GM21619 (cell line): ENCODE measurements at regions not wholly inside any gene's neighbourhood (a gene's known extent, or its start where the extent isn't known, plus 50 kb on each side); places are given as distances from the start of the nearest gene placed in this dataset.
"Not testable (repeated sequence)": the region's sequence is repeated elsewhere in the genome, so short reads cannot be mapped to it uniquely, and the experiment has no call there.

Source experiments
- ATAC-seq: cut with Tn5 transposase; IDR thresholded peaks from one replicate; pipeline ENCODE4 v1.9.1; 2021; ENCODE audit not compliant: unreplicated experiment

DNA sequence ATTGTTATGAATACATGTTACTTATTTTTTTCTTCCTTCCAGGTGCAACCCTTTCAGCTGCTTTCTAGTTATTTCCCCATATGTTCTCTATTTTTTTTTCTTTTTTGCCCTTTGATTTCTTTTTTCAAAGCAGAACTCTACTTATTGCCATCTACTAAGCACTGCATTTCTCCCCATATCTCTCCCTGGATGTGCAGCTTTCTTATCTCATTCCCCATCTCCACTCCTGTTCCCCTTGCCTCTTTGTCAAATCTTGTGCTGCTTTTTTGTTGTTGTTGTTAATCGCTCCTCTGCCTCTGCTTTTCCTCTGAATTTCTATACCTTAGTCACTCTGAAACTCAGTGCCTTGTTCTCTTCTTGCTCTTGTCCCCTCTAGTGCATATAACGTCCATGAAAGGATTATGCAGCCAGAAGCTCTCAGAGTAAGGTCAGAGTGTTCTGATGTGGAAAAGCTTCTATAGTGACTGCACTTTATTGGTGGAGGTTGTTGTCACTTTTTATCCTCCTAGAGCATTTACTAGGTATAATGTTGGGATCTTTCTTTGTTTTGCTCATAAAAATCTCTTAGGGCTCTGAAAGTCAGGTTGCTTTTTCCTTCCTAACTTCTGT lies 51.1 kb upstream of the JADE1 start:
- ATAC-seq, result no peak

DNA sequence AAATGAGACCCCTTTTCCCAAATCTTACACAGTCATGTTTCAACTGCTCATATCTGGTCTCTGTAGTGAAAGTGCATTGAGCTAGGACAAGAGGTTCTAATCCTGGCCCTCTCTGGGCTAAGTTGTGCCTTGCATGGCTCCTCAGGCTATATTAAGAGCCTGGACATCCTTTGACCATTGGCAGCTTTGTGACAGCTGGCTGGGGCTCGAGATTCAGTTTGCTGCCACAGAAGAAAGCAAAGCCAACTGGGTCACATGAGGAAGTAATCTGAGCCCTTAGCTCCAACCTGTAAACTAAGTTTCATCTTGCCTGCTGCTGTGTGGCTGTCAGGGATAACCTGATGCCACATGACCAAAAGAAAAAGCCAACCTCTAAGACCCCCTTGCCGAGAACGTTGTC lies 51.8 kb upstream of the JADE1 start:
- no peak for ATAC-seq

DNA sequence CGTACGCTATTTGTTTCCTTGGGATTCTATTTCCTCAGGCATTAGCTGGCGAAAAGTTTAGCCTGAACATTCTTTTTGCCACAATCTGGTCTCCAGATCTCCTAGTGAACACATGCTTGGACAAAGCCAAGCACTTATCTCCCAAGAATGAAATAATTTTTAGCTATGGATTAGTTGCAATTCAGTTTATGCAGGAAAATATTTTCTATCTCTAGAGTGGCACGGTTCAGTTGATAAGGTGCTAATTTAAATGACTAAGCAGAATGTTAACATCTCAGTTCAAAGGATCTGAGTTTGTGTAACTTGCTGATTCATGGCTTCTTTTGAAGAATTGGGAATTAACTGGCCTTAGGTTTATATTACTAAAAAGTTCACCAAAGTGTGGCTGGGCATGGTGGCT lies 58.1 kb upstream of the JADE1 start:
- ATAC-seq, result no peak

DNA sequence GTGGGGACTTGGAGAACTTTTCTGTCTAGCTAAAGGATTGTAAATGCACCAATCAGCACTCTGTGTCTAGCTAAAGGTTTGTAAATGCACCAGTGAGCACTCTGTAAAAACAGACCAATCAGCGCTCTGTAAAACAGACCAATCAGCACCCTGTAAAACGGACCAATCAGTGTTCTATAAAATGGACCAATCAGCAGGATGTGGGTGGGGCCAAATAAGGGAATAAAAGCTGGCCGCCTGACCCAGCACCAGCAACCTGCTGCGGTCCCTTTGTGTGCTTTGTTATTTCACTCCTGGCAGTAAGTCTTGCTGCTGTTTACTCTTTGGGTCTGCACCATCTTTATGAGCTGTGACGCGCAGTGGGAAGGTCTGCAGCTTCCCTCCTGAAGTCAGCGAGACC lies 67.8 kb upstream of the JADE1 start:
- ATAC-seq, result not testable (repeated sequence)

DNA sequence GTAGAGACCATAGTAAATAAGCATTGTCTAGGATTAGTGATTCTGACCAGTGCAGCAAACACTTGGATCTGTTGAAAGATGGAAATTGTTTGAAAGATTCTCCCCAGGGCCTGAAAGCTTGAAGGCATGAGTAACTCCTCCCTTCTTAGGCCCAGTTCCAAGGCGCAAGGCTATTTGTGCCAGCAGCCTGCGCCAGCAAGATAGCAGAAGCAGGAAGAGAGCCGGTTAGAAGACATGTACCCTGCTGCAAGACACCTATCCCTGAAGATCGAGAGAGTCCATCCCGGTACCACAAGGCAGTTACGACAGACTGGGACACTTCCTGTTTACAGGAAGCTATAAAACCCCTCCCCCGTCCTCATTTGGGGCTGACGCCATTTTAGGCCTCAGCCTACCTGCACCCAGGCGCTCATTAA lies 72.4 kb upstream of the JADE1 start:
- ATAC-seq, result no peak

DNA sequence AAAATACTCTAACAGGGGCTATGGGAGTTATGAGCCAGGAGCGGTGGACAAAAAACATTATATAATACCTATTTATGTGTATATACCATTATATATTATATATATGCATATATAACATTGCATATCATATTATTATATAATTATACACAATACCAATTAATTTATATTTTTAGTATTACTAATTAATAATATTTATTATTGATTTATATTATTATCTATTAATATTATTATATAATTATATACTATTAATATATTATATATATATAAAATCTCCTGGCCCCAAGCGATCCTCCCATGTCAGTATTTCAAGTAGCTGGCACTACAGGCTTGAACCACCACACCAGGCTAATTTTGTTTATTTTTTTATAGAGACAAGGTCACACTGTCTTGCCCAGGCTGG lies 73.8 kb upstream of the JADE1 start:
- ATAC-seq, result no peak

DNA sequence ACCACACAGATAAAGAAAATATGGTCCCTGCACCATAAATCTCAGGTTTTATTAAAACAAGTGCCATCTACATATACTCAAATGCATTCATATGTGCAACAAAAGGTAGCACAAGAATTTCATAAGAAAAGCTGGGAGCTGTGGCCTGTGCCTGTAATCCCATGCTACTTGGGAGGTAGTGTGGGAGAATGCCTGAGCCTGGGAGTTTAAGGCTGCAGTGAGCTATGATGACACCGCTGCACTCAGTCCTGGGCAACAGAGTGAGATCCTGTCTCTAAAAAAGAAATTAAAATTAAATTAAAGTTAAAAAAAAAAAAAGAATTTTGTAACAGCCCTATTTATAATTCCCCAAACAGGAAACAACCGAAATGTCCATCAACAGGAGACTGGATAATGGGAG lies 81.3 kb upstream of the JADE1 start:
- ATAC-seq, result no peak

DNA sequence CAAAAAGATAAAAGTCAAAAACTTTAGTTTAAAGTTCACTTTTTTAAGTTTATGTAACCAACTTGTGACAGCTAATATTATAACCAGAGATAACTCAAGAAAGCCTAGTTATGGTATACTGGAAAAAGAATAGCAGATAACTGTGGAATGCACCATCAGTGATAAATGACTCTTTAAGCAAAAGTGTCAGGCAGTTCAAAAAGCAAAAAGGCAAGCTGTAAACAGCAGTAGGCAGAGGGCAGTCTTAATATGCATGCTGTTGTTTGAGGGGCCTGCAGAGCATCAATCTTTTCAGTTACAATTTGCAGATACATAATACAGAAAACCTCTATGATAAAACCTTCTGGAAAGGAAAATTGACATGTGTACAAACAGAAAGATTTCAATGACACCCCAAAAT lies 81.8 kb upstream of the JADE1 start:
- no peak for ATAC-seq

DNA sequence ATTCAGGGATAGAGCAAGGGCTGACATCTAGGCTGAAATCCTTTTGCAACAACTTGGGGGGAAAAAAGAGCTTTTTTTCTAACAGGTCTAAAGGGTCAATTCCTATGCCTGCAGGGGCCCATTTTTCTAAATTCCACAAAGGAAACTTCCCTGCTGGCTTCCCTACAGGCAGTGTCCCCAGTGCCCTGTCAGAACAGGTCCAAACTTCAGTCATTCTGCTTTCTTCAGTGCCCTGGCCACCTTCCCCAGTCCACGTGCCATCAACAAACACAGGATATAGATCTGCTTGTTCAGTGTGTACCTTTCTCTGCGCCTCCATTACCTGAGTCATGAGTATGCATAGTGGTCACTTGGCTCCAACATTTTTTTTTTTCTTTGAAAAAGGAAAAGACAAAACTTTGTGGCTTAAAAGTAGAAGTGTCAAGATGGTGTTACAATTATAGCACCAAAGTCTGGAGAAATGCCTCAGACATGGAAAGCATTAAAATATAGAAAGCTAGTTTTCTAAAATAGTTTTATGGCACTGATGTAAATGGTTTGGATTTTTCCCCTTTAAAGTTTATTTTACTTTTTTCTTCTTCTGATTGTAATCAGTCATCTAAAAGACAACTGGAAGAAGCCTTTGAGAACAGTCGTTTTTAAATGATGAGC lies 84.0 kb upstream of the JADE1 start:
- no peak for ATAC-seq

DNA sequence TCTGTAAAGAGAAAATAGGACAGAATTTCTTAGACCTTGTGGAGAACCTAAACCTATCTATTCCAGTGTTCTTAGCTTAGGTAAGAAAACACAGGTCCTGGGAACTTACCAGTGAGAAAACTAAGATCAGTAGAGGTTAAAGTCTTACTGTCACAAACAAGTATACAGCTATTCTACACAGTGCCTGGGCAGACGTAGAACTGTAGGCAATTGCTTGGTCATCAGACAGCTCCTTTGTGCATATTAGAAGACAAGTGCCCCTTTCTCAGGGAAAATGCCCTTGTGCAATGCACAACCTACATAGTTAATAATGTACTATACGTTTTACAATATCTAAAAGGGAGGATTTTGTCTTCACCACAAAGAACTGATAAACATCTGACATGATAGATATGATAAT lies 86.6 kb upstream of the JADE1 start:
- no peak for ATAC-seq

DNA sequence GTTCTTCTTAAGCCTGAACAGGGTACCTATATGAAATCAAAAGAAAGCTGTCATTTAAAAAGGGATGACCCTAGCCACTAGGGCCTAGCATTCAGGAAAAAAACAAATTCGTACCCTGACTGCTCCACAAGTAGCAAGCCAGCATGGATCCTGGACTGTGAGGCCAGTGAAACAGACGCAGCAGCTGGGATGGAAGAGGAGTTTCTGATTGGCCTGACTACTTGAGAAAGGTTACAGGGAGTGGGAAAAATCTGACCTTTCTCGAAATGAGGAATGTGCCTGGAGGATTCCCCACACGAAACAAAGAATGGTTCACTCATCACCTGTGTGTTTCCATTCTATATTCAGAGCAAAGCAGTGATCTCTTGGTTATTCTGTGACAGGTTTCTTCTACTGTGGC lies 87.6 kb upstream of the JADE1 start:
- ATAC-seq, result no peak

DNA sequence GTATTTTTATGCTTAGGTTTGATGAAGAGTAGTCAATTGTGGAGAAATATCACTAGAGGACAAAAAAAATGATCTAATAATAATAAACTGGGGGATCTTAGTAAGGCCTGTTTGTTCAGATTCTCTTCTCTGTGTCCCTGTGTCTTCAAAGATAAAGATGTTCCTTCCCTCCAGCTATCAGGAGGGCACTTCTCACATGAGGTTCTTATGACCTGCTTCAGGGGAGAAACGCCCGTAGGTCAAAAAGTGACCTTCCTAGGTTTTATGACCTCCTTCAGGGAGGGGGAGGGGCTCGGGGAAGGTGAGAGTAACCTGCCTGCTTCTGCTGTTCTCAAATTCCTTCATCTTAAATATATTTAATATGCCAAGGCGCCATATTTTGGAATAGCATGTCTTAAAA lies 89.2 kb upstream of the JADE1 start:
- no peak for ATAC-seq

DNA sequence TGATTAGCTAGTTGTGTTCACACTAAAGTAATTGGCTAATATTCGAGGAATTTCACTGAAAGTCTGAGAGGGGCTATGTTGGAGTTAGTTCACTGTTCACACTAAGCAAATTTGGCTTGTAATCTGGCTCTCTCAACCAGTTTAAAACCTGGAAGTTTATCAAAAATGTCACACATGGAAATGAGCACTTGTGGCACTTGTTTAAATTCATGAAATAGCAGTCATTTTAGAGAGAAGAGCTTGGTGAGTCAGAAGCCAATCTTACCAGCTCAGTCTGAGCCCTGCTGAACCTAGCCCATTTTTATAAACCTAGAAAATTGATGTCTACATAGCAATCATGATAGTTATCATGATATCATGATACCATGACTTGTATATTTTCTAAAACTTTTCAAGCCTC lies 90.7 kb upstream of the JADE1 start:
- ATAC-seq, result no peak

DNA sequence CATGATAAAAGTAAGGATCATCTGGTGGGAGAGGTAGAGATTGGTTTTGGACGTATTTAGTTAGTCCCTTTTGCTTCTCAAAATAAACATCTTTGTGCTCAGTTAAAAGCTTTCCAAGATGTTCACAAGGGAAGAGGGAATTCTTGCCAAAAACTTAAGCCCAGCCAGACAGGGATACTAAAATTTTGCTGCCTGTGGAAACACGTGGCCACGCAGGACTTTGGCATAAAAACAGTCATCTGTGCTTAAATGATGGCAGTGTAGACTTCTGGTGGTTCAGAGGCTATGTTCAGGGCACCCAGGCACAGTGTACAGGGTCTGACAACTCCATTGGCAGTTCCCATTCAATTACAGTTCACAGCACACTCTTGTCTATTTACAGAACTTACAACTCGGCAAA lies 93.2 kb upstream of the JADE1 start:
- no peak for ATAC-seq

DNA sequence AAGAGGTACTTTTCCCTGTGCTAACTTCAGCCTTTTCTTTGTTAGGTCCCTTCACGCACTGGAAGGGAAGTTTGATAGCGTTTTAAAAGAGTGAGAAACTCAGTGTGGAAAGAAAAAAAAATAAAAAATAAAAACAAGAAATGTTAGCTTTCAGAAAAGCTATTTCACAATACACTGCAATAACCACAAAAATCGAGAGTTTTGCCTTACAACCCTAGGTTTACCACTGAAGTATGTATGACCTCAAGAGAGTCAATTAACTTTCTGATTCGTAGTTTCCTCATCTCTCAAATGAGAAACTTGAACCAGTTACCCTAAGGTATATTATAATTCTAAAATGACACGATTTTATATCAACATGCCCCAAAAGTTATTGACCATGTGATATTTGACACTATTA lies 93.9 kb upstream of the JADE1 start:
- no peak for ATAC-seq

DNA sequence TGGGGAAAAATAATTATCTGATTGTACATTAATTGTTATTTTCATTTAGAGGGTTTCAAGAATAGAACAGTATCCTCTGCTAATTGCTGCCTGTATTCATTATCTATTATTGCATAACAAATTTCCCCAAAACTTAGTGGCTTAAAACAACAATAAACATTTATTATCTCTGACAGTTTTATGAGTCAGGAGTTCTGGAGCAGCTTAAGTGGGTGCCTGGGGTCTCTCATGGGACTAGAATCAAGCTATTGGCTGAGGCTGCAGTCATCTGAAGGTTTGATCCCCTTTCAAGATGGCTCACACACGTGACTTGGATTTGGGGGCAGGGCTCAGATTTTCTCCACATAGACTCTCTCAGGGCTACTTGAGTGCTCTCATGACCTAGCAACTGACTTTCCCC lies 98.1 kb upstream of the JADE1 start:
- ATAC-seq, result no peak

DNA sequence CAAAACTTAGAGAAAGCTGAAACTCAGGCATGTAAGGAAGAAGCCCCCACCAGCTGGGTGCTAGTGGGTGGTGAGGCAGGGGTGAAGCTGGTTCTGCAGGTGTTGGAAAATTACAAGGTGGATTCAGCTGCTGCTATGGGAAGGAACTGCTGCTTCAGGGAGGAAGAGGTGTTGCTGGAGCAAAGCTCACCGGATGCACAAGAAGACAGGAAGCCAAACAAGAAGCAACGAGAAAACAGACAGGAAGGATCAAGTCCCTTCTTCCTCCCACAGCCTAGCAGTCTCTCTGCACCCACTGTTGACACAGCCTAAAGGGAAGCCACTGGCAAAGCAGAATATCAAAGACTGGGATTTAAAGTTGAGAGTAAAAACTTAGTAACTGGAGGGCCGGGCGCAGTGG lies 100.2 kb upstream of the JADE1 start:
- no peak for ATAC-seq

DNA sequence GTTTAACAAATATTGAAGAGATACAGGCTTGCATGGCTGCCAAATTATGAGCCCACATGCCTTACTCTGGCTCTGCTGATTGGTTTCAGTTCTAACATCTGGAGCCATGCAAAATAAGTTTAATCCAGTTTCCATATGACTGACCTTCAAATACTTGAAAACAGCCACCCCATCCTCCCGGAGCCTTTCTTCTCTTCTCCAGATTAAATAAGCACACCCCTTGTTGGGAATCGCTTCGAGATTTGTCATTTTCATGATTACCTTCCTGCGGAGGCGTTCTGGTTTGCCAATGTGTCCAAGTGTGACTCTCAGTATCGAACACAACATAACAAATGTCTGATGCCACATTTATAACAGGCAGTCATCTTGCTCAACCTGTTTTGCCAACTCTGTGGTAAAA lies 101.6 kb upstream of the JADE1 start:
- ATAC-seq, result no peak

DNA sequence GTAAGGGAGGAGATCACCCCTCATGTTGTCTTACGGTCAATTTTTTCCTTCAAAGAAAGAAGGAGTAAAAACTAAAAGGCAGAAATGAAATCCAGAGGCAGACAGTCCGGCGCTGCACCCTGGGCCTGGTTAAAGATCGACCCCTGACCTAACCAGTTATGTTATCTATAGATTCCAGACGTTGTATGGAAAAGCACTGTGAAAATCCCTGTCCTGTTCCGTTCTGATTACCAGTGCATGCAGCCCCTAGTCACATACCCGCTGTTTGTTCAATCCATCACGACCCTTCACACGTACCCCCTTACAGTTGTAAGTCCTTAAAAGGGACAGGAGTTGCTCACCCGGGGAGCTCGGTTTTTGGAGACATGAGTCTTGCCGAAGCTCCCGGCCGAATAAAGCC lies 105.6 kb upstream of the JADE1 start:
- no peak for ATAC-seq

DNA sequence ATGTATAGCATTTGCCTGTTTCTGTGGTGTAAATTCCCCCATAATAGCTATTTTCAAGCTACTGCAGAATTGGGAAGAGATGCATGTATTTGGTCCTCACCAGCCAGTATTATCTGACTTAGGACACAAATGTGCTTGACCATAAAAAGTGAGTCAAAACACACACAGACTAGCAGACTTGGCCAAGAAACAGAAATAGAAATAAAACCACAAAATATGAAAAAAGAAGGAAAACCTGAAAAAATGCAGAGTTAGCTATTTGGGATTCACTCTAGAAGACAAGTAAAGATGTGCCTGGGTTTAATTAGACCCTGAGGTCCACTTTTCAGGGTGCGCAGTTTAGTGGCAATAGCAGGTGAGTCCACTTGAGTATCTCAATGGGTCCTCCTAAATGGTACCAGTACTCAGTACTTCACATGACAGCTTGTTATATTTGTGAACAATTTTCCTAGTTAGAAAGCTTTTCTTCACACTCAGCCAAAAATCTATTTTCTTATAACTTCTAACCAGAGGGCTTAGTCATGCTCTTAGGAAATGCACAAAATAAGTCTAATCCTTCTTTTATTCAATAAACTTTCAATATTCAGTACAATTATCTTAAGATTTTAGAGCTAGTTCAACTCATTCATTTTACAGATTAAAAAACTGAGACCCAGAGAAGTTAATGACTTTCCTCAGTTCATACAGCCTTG lies 108.7 kb upstream of the JADE1 start:
- no peak for ATAC-seq

DNA sequence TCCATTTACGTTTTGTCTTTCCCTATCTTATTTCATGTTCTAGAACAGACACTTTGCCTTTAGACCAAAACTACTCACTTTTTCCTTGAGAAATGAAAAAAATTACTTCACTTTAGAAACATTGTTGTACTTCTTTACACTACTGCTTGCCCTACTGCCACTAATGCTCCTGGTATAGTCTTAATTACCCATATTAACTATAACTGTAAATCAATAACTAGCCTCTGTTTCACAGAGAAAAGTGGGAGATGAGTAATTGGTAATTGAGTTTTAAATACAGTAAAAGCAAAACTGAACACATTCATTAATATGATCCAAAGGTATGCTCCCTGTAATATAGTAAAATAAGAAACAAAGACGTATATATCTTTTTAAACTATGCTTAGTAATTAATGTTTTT lies 111.1 kb upstream of the JADE1 start:
- ATAC-seq, result no peak

DNA sequence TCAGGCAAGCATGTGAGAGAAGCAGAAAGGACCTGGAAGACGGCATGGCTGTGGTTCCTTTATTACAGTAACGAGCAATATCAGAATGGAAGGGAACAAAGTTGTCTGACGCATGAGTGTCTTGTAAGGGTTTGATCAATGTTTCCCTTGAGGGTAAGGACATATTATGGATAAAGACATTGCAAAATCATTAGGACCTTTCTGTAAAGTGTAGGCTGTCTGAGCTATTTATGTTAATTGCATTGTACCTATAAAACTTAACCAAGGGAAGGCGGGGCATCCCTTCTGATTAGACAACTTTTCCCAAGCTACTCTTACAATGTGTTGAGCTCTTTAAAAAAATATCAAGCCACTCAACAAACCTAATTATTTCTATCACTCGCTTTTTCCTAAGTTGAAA lies 112.2 kb upstream of the JADE1 start:
- no peak for ATAC-seq

DNA sequence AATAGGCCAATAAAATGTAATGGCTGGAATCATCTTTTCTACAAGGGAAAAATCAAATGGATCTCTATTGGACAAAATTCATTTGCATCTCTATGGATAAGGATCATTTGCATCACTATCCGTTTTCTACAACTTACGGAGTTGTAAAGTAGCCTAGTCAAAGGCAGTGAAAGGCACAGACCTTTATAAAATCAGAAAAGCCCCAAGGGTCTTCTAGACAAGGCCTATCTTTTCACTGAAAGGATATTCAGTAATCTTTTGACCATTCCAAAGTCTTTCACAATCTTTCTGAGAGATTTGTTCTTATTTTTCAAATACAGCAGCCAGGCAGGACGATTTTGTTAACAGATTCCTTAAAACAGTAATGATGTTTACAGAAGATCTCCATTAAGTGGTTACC lies 119.5 kb upstream of the JADE1 start:
- ATAC-seq, result no peak
